Hepatocyte (in vitro differentiated cells): ENCODE measurements at regions not wholly inside any gene's neighbourhood (a gene's known extent, or its start where the extent isn't known, plus 50 kb on each side); places are given as distances from the start of the nearest gene placed in this dataset.

ENCODE experiments used
- DNase-seq: peaks from one replicate; pipeline ENCODE4 v3.0.0-alpha.2; 2016; ENCODE audit warnings: low spot score
- H2AFZ ChIP-seq: fragments of 200-600 bp; sonication (generic); 2 replicates; pipeline ENCODE4 v1.6.0; 2016; ENCODE audit warnings: antibody characterized with exemption, mild to moderate bottlenecking
- H3K27ac ChIP-seq: fragments of 200-600 bp; sonication (generic); 2 replicates; pipeline ENCODE4 v1.5.1; 2016; ENCODE audit warnings: mild to moderate bottlenecking
- H3K27me3 ChIP-seq: fragments of 200-600 bp; sonication (generic); 2 replicates; pipeline ENCODE4 v1.6.1; 2016
- H3K36me3 ChIP-seq: fragments of 200-600 bp; sonication (generic); replicated peaks from 2 replicates; pipeline ENCODE4 v1.5.1; 2016; ENCODE audit warnings: low read depth; ENCODE audit not compliant: insufficient read depth
- H3K4me1 ChIP-seq: fragments of 200-600 bp; sonication (generic); 2 replicates; pipeline ENCODE4 v1.5.1; 2016; ENCODE audit warnings: mild to moderate bottlenecking, moderate library complexity; ENCODE audit not compliant: insufficient read depth
- H3K4me2 ChIP-seq: fragments of 200-600 bp; sonication (generic); 2 replicates; pipeline ENCODE4 v1.6.0; 2016
- H3K4me3 ChIP-seq: fragments of 200-600 bp; sonication (generic); 2 replicates; pipeline ENCODE4 v1.5.1; 2016; ENCODE audit warnings: mild to moderate bottlenecking
- H3K79me2 ChIP-seq: fragments of 200-600 bp; sonication (generic); 2 replicates; pipeline ENCODE4 v1.6.0; 2017; ENCODE audit warnings: mild to moderate bottlenecking
- H3K9me2 ChIP-seq: fragments of 200-600 bp; sonication (generic); replicated peaks from 2 replicates; pipeline ENCODE4 v1.6.0; 2017; ENCODE audit warnings: mild to moderate bottlenecking; ENCODE audit not compliant: insufficient read depth
- H3K9me3 ChIP-seq: fragments of 200-600 bp; sonication (generic); 2 replicates; pipeline ENCODE4 v1.5.1; 2016; ENCODE audit warnings: low read depth, mild to moderate bottlenecking
- H4K20me1 ChIP-seq: fragments of 200-600 bp; sonication (generic); 2 replicates; pipeline ENCODE4 v1.6.0; 2016; ENCODE audit warnings: mild to moderate bottlenecking; ENCODE audit not compliant: insufficient read depth, poor library complexity, severe bottlenecking
- CTCF ChIP-seq: fragments of 200-600 bp; sonication (generic); IDR thresholded peaks from 2 replicates; pipeline ENCODE4 v1.5.1; 2016; ENCODE audit warnings: antibody characterized with exemption, mild to moderate bottlenecking; ENCODE audit not compliant: poor library complexity
- EZH2 ChIP-seq: fragments of 200-600 bp; sonication (generic); IDR thresholded peaks from 2 replicates; pipeline ENCODE4 v1.6.1; 2016; ENCODE audit warnings: antibody characterized with exemption, mild to moderate bottlenecking, borderline replicate concordance
- EZH2phosphoT487 ChIP-seq: fragments of 200-600 bp; sonication (generic); IDR thresholded peaks from one replicate; pipeline ENCODE4 v1.6.1; 2018; ENCODE audit warnings: antibody characterized with exemption, mild to moderate bottlenecking, low read depth, moderate library complexity; ENCODE audit not compliant: unreplicated experiment, severe bottlenecking
- WGBS: methylation state at CpG from one replicate; pipeline ENCODE4 v1.1.6; 2016; ENCODE audit warnings: low lambda C conversion rate; ENCODE audit errors: missing lambda C conversion rate; 5-methylcytosine and 5-hydroxymethylcytosine counted together

- no peak overlapping the region for H3K4me3 ChIP-seq
- no peak for DNase-seq
- TF ChIP-seq EZH2phosphoT487 (no peak), EZH2 (no peak), CTCF (no peak)
- no peak overlapping the region for H2AFZ ChIP-seq
- no peaks in the 10 kb centered on the region for H4K20me1 ChIP-seq
- no peaks in the 10 kb centered on the region for H3K9me3 ChIP-seq
- no peak overlapping the region for H3K4me2 ChIP-seq
- no peaks in the 10 kb centered on the region for H3K4me1 ChIP-seq
- H3K27ac ChIP-seq: no peak overlapping the region
- H3K27me3 ChIP-seq: no peaks in the 10 kb centered on the region
- H3K9me2 ChIP-seq: no peaks in the 10 kb centered on the region
- 95% methylated on average over 3 of the region's 3 CpGs for WGBS
- no peaks in the 10 kb centered on the region for H3K36me3 ChIP-seq
- H3K79me2 ChIP-seq: no peaks in the 10 kb centered on the region
Observed at GRCh38 chr6:145228962-145229582, 506.2 kb downstream of the EPM2A start.

GRCh38 chr6:145233955-145234354 lies 501.4 kb downstream of the EPM2A start:
- DNase-seq: no peak
- Histone ChIP-seq H3K9me3 (no peaks in the 10 kb centered on the region), H3K4me1 (no peaks in the 10 kb centered on the region), H3K36me3 (no peaks in the 10 kb centered on the region), H3K27me3 (no peaks in the 10 kb centered on the region), H3K4me3 (no peak overlapping the region), H2AFZ (no peak overlapping the region), H3K4me2 (no peak overlapping the region), H3K27ac (no peak overlapping the region), H3K79me2 (no peaks in the 10 kb centered on the region), H4K20me1 (no peaks in the 10 kb centered on the region), H3K9me2 (no peaks in the 10 kb centered on the region)
- WGBS: 76% methylated on average over 2 of the region's 2 CpGs
- TF ChIP-seq EZH2phosphoT487 (no peak), EZH2 (no peak), CTCF (no peak)

DNA sequence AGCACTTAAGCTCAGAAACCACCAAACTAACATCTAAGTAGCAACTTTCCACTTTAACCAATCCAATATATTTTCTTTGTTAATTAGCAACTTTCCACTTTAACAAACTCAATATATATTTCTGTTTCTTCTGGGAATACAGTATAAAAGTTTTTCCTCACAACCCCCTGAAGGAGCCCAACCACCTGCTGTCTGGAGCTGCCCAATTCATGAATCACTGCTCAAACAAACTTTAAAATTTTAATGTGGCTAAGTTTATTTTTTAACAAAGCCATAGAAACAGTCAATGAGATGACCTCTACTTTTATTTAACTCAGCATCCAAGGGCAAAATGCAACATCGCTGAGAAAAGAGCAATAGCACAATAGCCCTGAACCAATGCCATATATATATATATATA lies 500.1 kb downstream of the EPM2A start:
- TF ChIP-seq CTCF (no peak), EZH2phosphoT487 (no peak), EZH2 (no peak)

GRCh38 chr6:145238787-145239186 lies 496.5 kb downstream of the EPM2A start:
- no peaks in the 10 kb centered on the region for H3K9me2 ChIP-seq
- no peaks in the 10 kb centered on the region for H3K79me2 ChIP-seq
- H4K20me1 ChIP-seq: no peaks in the 10 kb centered on the region
- no peaks in the 10 kb centered on the region for H3K4me1 ChIP-seq
- no peak overlapping the region for H3K4me3 ChIP-seq
- H3K27ac ChIP-seq: no peak overlapping the region
- no peak for DNase-seq
- no peaks in the 10 kb centered on the region for H3K27me3 ChIP-seq
- no peak overlapping the region for H3K4me2 ChIP-seq
- no peaks in the 10 kb centered on the region for H3K9me3 ChIP-seq
- H2AFZ ChIP-seq: no peak overlapping the region
- H3K36me3 ChIP-seq: no peaks in the 10 kb centered on the region
- TF ChIP-seq EZH2 (no peak), CTCF (no peak), EZH2phosphoT487 (no peak)

More for the DNA sequence above, 500.1 kb downstream of the EPM2A start:
- H3K4me1 ChIP-seq: no peaks in the 10 kb centered on the region
- no peak for DNase-seq
- H4K20me1 ChIP-seq: no peaks in the 10 kb centered on the region
- WGBS: 95% methylated on average over 1 of the region's 1 CpG
- H3K4me3 ChIP-seq: no peak overlapping the region
- H3K27ac ChIP-seq: no peak overlapping the region
- no peaks in the 10 kb centered on the region for H3K9me2 ChIP-seq
- H2AFZ ChIP-seq: no peak overlapping the region
- no peaks in the 10 kb centered on the region for H3K27me3 ChIP-seq
- H3K36me3 ChIP-seq: no peaks in the 10 kb centered on the region
- no peaks in the 10 kb centered on the region for H3K79me2 ChIP-seq
- H3K4me2 ChIP-seq: no peak overlapping the region
- no peaks in the 10 kb centered on the region for H3K9me3 ChIP-seq
